Central memory CD4-positive, alpha-beta T cell (primary cell): ENCODE measurements at regions not wholly inside any gene's neighbourhood (a gene's known extent, or its start where the extent isn't known, plus 50 kb on each side); places are given as distances from the start of the nearest gene placed in this dataset.

Experiments
- DNase-seq: peaks from one replicate; pipeline ENCODE4 v3.0.0; 2022

- no peak for DNase-seq
These were observed 51.6 kb upstream of the DLK1 start for GRCh38 chr14:100674897-100675619.

GRCh38 chr14:100675699-100676684 is 50.7 kb upstream of the DLK1 start:
- DNase-seq = no peak
